GM12875 (cell line): ENCODE measurements at regions not wholly inside any gene's neighbourhood (a gene's known extent, or its start where the extent isn't known, plus 50 kb on each side); places are given as distances from the start of the nearest gene placed in this dataset.

Experiments used
- H3K4me3 ChIP-seq: one replicate; pipeline ENCODE4 v1.5.1; 2011; ENCODE audit warnings: low read depth, low read length, control low read depth
- CTCF ChIP-seq: IDR thresholded peaks from 2 replicates; pipeline ENCODE4 v1.5.1; 2011; ENCODE audit warnings: low read depth, mild to moderate bottlenecking, control low read depth, inconsistent platforms, low read length, moderate library complexity, borderline replicate concordance; ENCODE audit not compliant: insufficient read depth

GRCh38 chr11:115054570-115055538, 376.5 kb downstream of the NXPE2 start:
- TF ChIP-seq CTCF, result no peak
- no peak overlapping the region for H3K4me3 ChIP-seq

- H3K4me3 ChIP-seq, result no peak overlapping the region
- TF ChIP-seq CTCF, result no peak
Measured at GRCh38 chr11:115056514-115056913, 378.2 kb downstream of the NXPE2 start.

GRCh38 chr11:115060840-115061239, 382.5 kb downstream of the NXPE2 start:
- H3K4me3 ChIP-seq, result no peak overlapping the region
- TF ChIP-seq CTCF, result no peak

GRCh38 chr11:115065314-115065713, 387.0 kb downstream of the NXPE2 start:
- TF ChIP-seq CTCF, result no peak
- no peak overlapping the region for H3K4me3 ChIP-seq

- no peak for TF ChIP-seq CTCF
- no peak overlapping the region for H3K4me3 ChIP-seq
Measured at GRCh38 chr11:115065830-115066664, 387.7 kb downstream of the NXPE2 start.

GRCh38 chr11:115067471-115067870, 389.1 kb downstream of the NXPE2 start:
- H3K4me3 ChIP-seq, result no peak overlapping the region
- no peak for TF ChIP-seq CTCF
